Myocyte (in vitro differentiated cells): ENCODE measurements at regions not wholly inside any gene's neighbourhood (a gene's known extent, or its start where the extent isn't known, plus 50 kb on each side); places are given as distances from the start of the nearest gene placed in this dataset.
A peak's percentile ranks its signal among the peaks of the same experiment; 100 is the strongest.
"Not testable (repeated sequence)": the region's sequence is repeated elsewhere in the genome, so short reads cannot be mapped to it uniquely, and the experiment has no call there.

Source experiments
- DNase-seq: peaks from one replicate; pipeline ENCODE4 v3.0.0-alpha.2; 2012; ENCODE audit warnings: low read depth

GRCh38 chr1:182261655-182262054 lies 129.9 kb downstream of the GLUL start:
- DNase-seq = no peak

- peak; percentile 59 for DNase-seq
Measured at GRCh38 chr1:182260516-182260915, 131.1 kb downstream of the GLUL start.

GRCh38 chr1:182259968-182260367 lies 131.6 kb downstream of the GLUL start:
- DNase-seq = no peak

- DNase-seq = peak; percentile 99
Measured at GRCh38 chr1:182259229-182259872, 132.2 kb downstream of the GLUL start.

- no peak for DNase-seq
Measured at GRCh38 chr1:182257369-182258063, 134.1 kb downstream of the GLUL start.

- no peak for DNase-seq
Measured at GRCh38 chr1:182256931-182257330, 134.7 kb downstream of the GLUL start.

GRCh38 chr1:182255494-182255893 lies 136.1 kb downstream of the GLUL start:
- DNase-seq = no peak

GRCh38 chr1:182253319-182253860 lies 138.2 kb downstream of the GLUL start:
- DNase-seq = no peak

GRCh38 chr1:182251561-182251960 lies 140.0 kb downstream of the GLUL start:
- DNase-seq = no peak

- DNase-seq = no peak
Measured at GRCh38 chr1:182249201-182249676, 142.4 kb downstream of the GLUL start.

GRCh38 chr1:182248721-182249120 lies 142.9 kb downstream of the GLUL start:
- DNase-seq = no peak

- DNase-seq = not testable (repeated sequence)
Measured at GRCh38 chr1:182247813-182248212, 143.8 kb downstream of the GLUL start.

GRCh38 chr1:182246783-182247182 lies 144.8 kb downstream of the GLUL start:
- no peak for DNase-seq

GRCh38 chr1:182245040-182245439 lies 146.6 kb downstream of the GLUL start:
- DNase-seq = no peak

- DNase-seq = no peak
Measured at GRCh38 chr1:182244451-182244850, 147.1 kb downstream of the GLUL start.

GRCh38 chr1:182242641-182243040 lies 148.9 kb downstream of the GLUL start:
- DNase-seq = no peak

GRCh38 chr1:182240085-182240484 lies 151.5 kb downstream of the GLUL start:
- DNase-seq = no peak

GRCh38 chr1:182238421-182238820 lies 153.2 kb downstream of the GLUL start:
- peak; percentile 86 for DNase-seq

- DNase-seq = no peak
Measured at GRCh38 chr1:182237329-182237728, 154.3 kb downstream of the GLUL start.

GRCh38 chr1:182236651-182237077 lies 154.9 kb downstream of the GLUL start:
- DNase-seq = no peak

- peak; percentile 98 for DNase-seq
Measured at GRCh38 chr1:182235952-182236650, 155.5 kb downstream of the GLUL start.

GRCh38 chr1:182235604-182235951 lies 156.0 kb downstream of the GLUL start:
- peak; percentile 75 for DNase-seq
